ENCODE measurements at regions not wholly inside any gene's neighbourhood (a gene's known extent, or its start where the extent isn't known, plus 50 kb on each side); places are given as distances from the start of the nearest gene placed in this dataset.
"Not testable (repeated sequence)": the region's sequence is repeated elsewhere in the genome, so short reads cannot be mapped to it uniquely, and the experiment has no call there.

GRCh38 chr4:49181088-49181487 is 195.0 kb downstream of the CWH43 start:
- not testable (repeated sequence) for H4K5ac ChIP-seq (ENCODE audit: low read length); H2AK5ac ChIP-seq (ENCODE audit: low read length); DNase-seq; H2BK5ac ChIP-seq (ENCODE audit: low read length); H3K79me1 ChIP-seq (ENCODE audit: low read length); H3K27ac ChIP-seq (ENCODE audit: low read depth, low read length); H2BK120ac ChIP-seq (ENCODE audit: low read depth, low read length); H3K36me3 ChIP-seq (ENCODE audit: control insufficient read depth, insufficient read depth, low read length); H3K27me3 ChIP-seq (ENCODE audit: insufficient read depth, low read length, poor library complexity); H2BK15ac ChIP-seq (replicated peaks; ENCODE audit: low read depth); H3K4me3 ChIP-seq (ENCODE audit: low read length); H3K4me1 ChIP-seq (ENCODE audit: control insufficient read depth, low read depth, low read length); H3K56ac ChIP-seq (ENCODE audit: low read length); H3K4me2 ChIP-seq (ENCODE audit: low read length); H4K8ac ChIP-seq (ENCODE audit: low read depth, low read length); H3K18ac ChIP-seq (ENCODE audit: low read length); H3K79me2 ChIP-seq (ENCODE audit: control insufficient read depth, insufficient read depth, low read length); H3K23ac ChIP-seq (ENCODE audit: low read length); H3K9ac ChIP-seq (ENCODE audit: low read length); H3K4ac ChIP-seq (ENCODE audit: low read depth, low read length)
- WGBS (ENCODE audit: extremely low coverage, insufficient coverage, low lambda C conversion rate), result no CpG with 5 or more reads among the region's 4 CpGs

- not testable (repeated sequence) for H3K79me2 ChIP-seq (ENCODE audit: control insufficient read depth, insufficient read depth, low read length); H3K23ac ChIP-seq (ENCODE audit: low read length); H3K27me3 ChIP-seq (ENCODE audit: insufficient read depth, low read length, poor library complexity); H3K18ac ChIP-seq (ENCODE audit: low read length); DNase-seq; H2AK5ac ChIP-seq (ENCODE audit: low read length); H3K4me1 ChIP-seq (ENCODE audit: control insufficient read depth, low read depth, low read length); H3K4me3 ChIP-seq (ENCODE audit: low read length); H2BK15ac ChIP-seq (replicated peaks; ENCODE audit: low read depth); H2BK5ac ChIP-seq (ENCODE audit: low read length); H3K4ac ChIP-seq (ENCODE audit: low read depth, low read length); H3K79me1 ChIP-seq (ENCODE audit: low read length); H3K4me2 ChIP-seq (ENCODE audit: low read length); H3K56ac ChIP-seq (ENCODE audit: low read length); H4K5ac ChIP-seq (ENCODE audit: low read length); H4K8ac ChIP-seq (ENCODE audit: low read depth, low read length); H3K27ac ChIP-seq (ENCODE audit: low read depth, low read length); H3K36me3 ChIP-seq (ENCODE audit: control insufficient read depth, insufficient read depth, low read length); H2BK120ac ChIP-seq (ENCODE audit: low read depth, low read length); H3K9ac ChIP-seq (ENCODE audit: low read length)
- WGBS (ENCODE audit: extremely low coverage, insufficient coverage, low lambda C conversion rate), result no CpG with 5 or more reads among the region's 11 CpGs
These were observed 225.5 kb downstream of the CWH43 start for GRCh38 chr4:49211396-49212194.

GRCh38 chr4:49213250-49213649 is 227.2 kb downstream of the CWH43 start:
- H3K4me2 ChIP-seq (ENCODE audit: low read length); DNase-seq: not testable (repeated sequence)
- WGBS (ENCODE audit: extremely low coverage, insufficient coverage, low lambda C conversion rate), result no CpG with 5 or more reads among the region's 3 CpGs

GRCh38 chr4:49213750-49214149 is 227.7 kb downstream of the CWH43 start:
- not testable (repeated sequence) for H2BK15ac ChIP-seq (replicated peaks; ENCODE audit: low read depth)
- WGBS (ENCODE audit: extremely low coverage, insufficient coverage, low lambda C conversion rate), result no CpG with 5 or more reads among the region's 5 CpGs

More at GRCh38 chr4:49213250-49213649, 227.2 kb downstream of the CWH43 start:
- not testable (repeated sequence) for H3K23ac ChIP-seq (ENCODE audit: low read length); H3K79me1 ChIP-seq (ENCODE audit: low read length); H3K18ac ChIP-seq (ENCODE audit: low read length); H3K4me3 ChIP-seq (ENCODE audit: low read length); H2BK15ac ChIP-seq (replicated peaks; ENCODE audit: low read depth); H3K27me3 ChIP-seq (ENCODE audit: insufficient read depth, low read length, poor library complexity); H2AK5ac ChIP-seq (ENCODE audit: low read length); H3K56ac ChIP-seq (ENCODE audit: low read length); H3K36me3 ChIP-seq (ENCODE audit: control insufficient read depth, insufficient read depth, low read length); H3K9ac ChIP-seq (ENCODE audit: low read length); H3K27ac ChIP-seq (ENCODE audit: low read depth, low read length); H3K4ac ChIP-seq (ENCODE audit: low read depth, low read length); H3K4me1 ChIP-seq (ENCODE audit: control insufficient read depth, low read depth, low read length); H3K79me2 ChIP-seq (ENCODE audit: control insufficient read depth, insufficient read depth, low read length); H4K8ac ChIP-seq (ENCODE audit: low read depth, low read length); H2BK120ac ChIP-seq (ENCODE audit: low read depth, low read length); H2BK5ac ChIP-seq (ENCODE audit: low read length); H4K5ac ChIP-seq (ENCODE audit: low read length)

DNA sequence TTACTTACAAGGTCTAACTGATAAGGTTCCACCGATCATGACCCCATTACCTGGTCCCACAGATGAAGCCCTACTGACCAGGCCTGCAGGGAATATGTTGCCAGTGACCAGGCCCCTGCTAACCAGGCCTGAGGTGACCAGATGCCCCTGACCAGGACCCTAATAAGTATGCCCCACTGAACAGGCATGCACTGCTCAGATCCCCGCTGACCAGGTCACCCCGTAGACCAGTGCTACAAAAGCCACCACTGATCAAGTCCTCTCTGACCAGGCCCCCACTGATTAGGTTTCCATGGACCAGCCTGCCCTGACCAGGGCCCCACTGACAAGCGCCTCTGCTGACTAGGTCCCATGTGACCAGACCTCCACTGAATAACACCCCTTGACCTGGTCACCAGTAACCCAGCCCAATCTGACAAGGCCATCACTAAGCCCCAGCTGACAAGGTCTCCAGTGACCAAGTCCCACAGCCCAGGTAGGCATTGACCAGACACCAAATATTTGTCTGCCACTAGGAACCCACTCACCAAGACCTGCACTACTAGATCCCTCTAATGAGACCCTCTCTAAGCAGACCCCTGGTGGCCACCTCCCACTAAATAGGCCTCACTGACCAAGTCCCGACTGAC is 228.5 kb downstream of the CWH43 start:
- H3K4ac ChIP-seq (ENCODE audit: low read depth, low read length); H2BK5ac ChIP-seq (ENCODE audit: low read length); H3K27me3 ChIP-seq (ENCODE audit: insufficient read depth, low read length, poor library complexity); H4K5ac ChIP-seq (ENCODE audit: low read length); H2BK120ac ChIP-seq (ENCODE audit: low read depth, low read length); H3K56ac ChIP-seq (ENCODE audit: low read length); H2BK15ac ChIP-seq (replicated peaks; ENCODE audit: low read depth); H3K79me2 ChIP-seq (ENCODE audit: control insufficient read depth, insufficient read depth, low read length); DNase-seq; H3K18ac ChIP-seq (ENCODE audit: low read length); H3K4me3 ChIP-seq (ENCODE audit: low read length); H2AK5ac ChIP-seq (ENCODE audit: low read length); H3K79me1 ChIP-seq (ENCODE audit: low read length); H4K8ac ChIP-seq (ENCODE audit: low read depth, low read length); H3K23ac ChIP-seq (ENCODE audit: low read length); H3K4me1 ChIP-seq (ENCODE audit: control insufficient read depth, low read depth, low read length); H3K27ac ChIP-seq (ENCODE audit: low read depth, low read length); H3K9ac ChIP-seq (ENCODE audit: low read length); H3K36me3 ChIP-seq (ENCODE audit: control insufficient read depth, insufficient read depth, low read length); H3K4me2 ChIP-seq (ENCODE audit: low read length): not testable (repeated sequence)
- no CpG with 5 or more reads among the region's 5 CpGs for WGBS (ENCODE audit: extremely low coverage, insufficient coverage, low lambda C conversion rate)

More at GRCh38 chr4:49213750-49214149, 227.7 kb downstream of the CWH43 start:
- not testable (repeated sequence) for H3K36me3 ChIP-seq (ENCODE audit: control insufficient read depth, insufficient read depth, low read length); H3K18ac ChIP-seq (ENCODE audit: low read length); H2BK5ac ChIP-seq (ENCODE audit: low read length); H3K79me1 ChIP-seq (ENCODE audit: low read length); H3K4me1 ChIP-seq (ENCODE audit: control insufficient read depth, low read depth, low read length); H3K27ac ChIP-seq (ENCODE audit: low read depth, low read length); H2BK120ac ChIP-seq (ENCODE audit: low read depth, low read length); H3K79me2 ChIP-seq (ENCODE audit: control insufficient read depth, insufficient read depth, low read length); H3K56ac ChIP-seq (ENCODE audit: low read length); H3K23ac ChIP-seq (ENCODE audit: low read length); H4K5ac ChIP-seq (ENCODE audit: low read length); H3K4ac ChIP-seq (ENCODE audit: low read depth, low read length); H4K8ac ChIP-seq (ENCODE audit: low read depth, low read length); H3K4me2 ChIP-seq (ENCODE audit: low read length); H3K4me3 ChIP-seq (ENCODE audit: low read length); DNase-seq; H3K9ac ChIP-seq (ENCODE audit: low read length); H2AK5ac ChIP-seq (ENCODE audit: low read length); H3K27me3 ChIP-seq (ENCODE audit: insufficient read depth, low read length, poor library complexity)
